Right lobe of liver (tissue), 4 donors: ENCODE measurements at regions not wholly inside any gene's neighbourhood (a gene's known extent, or its start where the extent isn't known, plus 50 kb on each side); places are given as distances from the start of the nearest gene placed in this dataset.

Source experiments
- CTCF ChIP-seq, 4 donors: fragments of 200-600 bp in 3 of 4; fragments of 450-650 bp in 1 of 4; IDR thresholded peaks; one replicate each; pipeline versions ENCODE4 v1.5.1 to v1.8.0; 2016 to 2022; ENCODE audit warnings: antibody characterized with exemption in 4 of 4, mild to moderate bottlenecking in 2 of 4
- POLR2A ChIP-seq: fragments of 450-650 bp; IDR thresholded peaks from one replicate; pipeline ENCODE4 v1.6.1; 2017; ENCODE audit warnings: antibody characterized with exemption, mild to moderate bottlenecking
- donor health status: DM: no; HTN: no; CAD: no.
- donor health status: DM: no; HTN: no; CAD: no.
- donor health status: DM: no; HTN: yes; CAD: no.

DNA sequence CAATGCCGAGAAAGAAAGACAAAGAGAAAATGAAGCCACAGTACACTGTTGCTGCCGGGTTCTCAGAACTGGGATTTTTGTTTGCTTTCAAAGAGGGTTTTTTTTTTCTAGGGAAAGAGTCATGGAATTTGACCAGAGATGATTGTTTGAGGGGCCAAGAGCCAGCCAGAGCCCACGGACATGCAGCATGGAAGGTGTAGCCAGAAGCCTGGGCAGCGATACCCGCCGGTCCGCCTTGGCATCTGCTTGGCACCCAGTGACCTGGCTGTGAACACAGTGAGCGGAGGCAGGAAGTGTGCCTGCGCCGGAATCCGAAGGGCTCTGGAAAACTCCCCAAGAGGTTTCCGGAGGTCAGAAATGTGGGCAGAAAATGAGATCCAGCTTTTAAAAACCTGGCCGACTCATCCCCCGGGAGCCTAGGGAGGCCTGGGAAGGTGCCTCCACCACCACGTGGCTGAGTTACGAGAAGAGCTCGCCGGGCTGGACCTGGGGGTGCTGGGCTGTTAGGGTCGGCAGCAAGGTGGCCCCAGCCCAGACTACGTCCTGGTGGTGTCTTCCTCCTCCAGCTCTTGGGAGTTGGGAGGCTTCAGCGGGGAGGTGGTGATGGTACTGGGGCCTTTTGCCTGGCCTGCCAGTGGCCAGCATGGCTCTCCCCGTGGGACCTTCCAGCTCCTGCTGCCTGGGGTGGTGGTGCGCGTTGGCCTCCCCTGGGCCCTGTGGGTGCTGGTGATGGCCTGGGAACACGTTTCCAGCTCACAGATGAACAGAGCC lies 61.6 kb upstream of the PPARA start:
- TF ChIP-seq CTCF (IDR thresholded peaks at IDR 0.05) (no peak), POLR2A (no peak)
